ENCODE measurements at regions not wholly inside any gene's neighbourhood (a gene's known extent, or its start where the extent isn't known, plus 50 kb on each side); places are given as distances from the start of the nearest gene placed in this dataset.
"Not testable (repeated sequence)": the region's sequence is repeated elsewhere in the genome, so short reads cannot be mapped to it uniquely, and the experiment has no call there.

- H3K4me3 ChIP-seq (ENCODE audit: low read depth, low read length) = no peak overlapping the region
- no peak for DNase-seq (ENCODE audit: low read depth)
- TF ChIP-seq CTCF (IDR thresholded peaks at IDR 0.05; ENCODE audit: control insufficient read depth, extremely low read depth, insufficient read depth) = no peak
Observed at GRCh38 chr2:238772635-238773297, 75.1 kb upstream of the TWIST2 start.

GRCh38 chr2:238773472-238773871, 74.4 kb upstream of the TWIST2 start:
- TF ChIP-seq CTCF (IDR thresholded peaks at IDR 0.05; ENCODE audit: control insufficient read depth, extremely low read depth, insufficient read depth) = no peak
- no peak for DNase-seq (ENCODE audit: low read depth)
- H3K4me3 ChIP-seq (ENCODE audit: low read depth, low read length) = no peak overlapping the region

GRCh38 chr2:238774071-238774470, 73.8 kb upstream of the TWIST2 start:
- TF ChIP-seq CTCF (IDR thresholded peaks at IDR 0.05; ENCODE audit: control insufficient read depth, extremely low read depth, insufficient read depth) = no peak
- no peak for DNase-seq (ENCODE audit: low read depth)
- H3K4me3 ChIP-seq (ENCODE audit: low read depth, low read length) = no peak overlapping the region

- no peak for DNase-seq (ENCODE audit: low read depth)
- no peak overlapping the region for H3K4me3 ChIP-seq (ENCODE audit: low read depth, low read length)
- no peak for TF ChIP-seq CTCF (IDR thresholded peaks at IDR 0.05; ENCODE audit: control insufficient read depth, extremely low read depth, insufficient read depth)
Observed at GRCh38 chr2:238774980-238775509, 72.8 kb upstream of the TWIST2 start.

- TF ChIP-seq CTCF (IDR thresholded peaks at IDR 0.05; ENCODE audit: control insufficient read depth, extremely low read depth, insufficient read depth) = no peak
- no peak overlapping the region for H3K4me3 ChIP-seq (ENCODE audit: low read depth, low read length)
Observed at GRCh38 chr2:238775591-238775990, 72.3 kb upstream of the TWIST2 start.

GRCh38 chr2:238776003-238776760, 71.7 kb upstream of the TWIST2 start:
- no peak overlapping the region for H3K4me3 ChIP-seq (ENCODE audit: low read depth, low read length)
- no peak for TF ChIP-seq CTCF (IDR thresholded peaks at IDR 0.05; ENCODE audit: control insufficient read depth, extremely low read depth, insufficient read depth)
- DNase-seq (ENCODE audit: low read depth) = no peak

More at GRCh38 chr2:238775591-238775990, 72.3 kb upstream of the TWIST2 start:
- no peak for DNase-seq (ENCODE audit: low read depth)

- DNase-seq (ENCODE audit: low read depth); H3K4me3 ChIP-seq (ENCODE audit: low read depth, low read length): not testable (repeated sequence)
Observed at GRCh38 chr2:238776761-238777046, 71.2 kb upstream of the TWIST2 start.
